ENCODE measurements at regions not wholly inside any gene's neighbourhood (a gene's known extent, or its start where the extent isn't known, plus 50 kb on each side); places are given as distances from the start of the nearest gene placed in this dataset.
"Not testable (repeated sequence)": the region's sequence is repeated elsewhere in the genome, so short reads cannot be mapped to it uniquely, and the experiment has no call there.

DNA sequence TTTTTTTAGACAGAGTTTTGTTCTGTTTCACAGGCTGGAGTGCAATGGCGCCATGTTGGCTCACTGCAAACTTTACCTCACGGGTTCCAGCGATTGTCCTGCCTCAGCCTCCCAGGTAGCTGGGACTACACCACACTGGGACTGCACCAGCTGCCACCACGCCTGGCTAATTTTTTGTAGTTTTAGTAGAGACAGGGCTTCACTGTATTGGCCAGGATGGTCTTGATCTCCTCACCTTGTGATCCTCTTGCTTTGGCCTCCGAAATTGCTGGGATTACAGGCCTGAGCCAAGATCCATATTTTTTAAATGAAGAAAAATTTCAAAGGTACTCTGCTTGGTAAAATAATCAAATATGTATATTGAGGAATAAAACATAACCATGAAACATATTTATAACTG, 195.8 kb upstream of the TPTE start:
- not testable (repeated sequence) for DNase-seq (ENCODE audit: low spot score)

DNA sequence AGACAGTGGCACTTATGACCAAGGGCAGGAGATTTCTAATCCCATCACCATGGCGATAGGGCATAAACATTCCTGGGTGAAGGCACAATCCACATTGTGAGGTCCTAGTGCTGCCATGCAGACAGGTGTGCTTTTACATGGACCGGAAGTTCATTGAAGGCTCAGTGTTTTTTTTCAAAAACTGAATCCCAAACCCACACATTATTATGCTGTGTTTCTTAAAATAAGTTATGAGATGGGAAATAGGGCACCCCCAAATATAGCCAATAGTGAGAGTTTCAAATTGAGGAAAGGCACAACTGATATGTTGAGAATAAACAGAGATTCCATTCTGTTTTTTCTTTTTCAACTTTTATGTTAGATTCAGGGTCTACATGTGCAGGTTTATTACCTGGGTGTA, 195.2 kb upstream of the TPTE start:
- DNase-seq (ENCODE audit: low spot score): not testable (repeated sequence)

DNA sequence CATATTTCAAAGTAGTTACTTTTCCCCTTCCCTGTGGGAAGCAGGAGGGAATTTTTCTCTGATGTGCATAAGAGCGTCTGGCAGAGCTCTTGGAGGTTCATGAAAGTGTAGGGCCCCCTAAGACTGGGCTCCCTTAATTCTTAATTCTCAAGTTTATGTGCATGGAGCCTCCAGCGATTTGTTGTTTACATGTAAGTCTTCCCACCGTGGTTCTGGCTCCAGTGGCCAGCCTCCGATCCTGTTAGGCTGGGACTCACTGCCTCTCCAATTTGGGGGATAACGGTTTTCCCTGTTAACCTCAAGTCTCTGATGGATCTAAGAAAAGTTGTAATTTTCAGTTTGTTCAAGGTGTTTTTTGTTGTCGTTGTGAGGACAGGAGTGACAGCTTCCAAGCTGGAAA, 192.7 kb upstream of the TPTE start:
- DNase-seq (ENCODE audit: low spot score): not testable (repeated sequence)

DNA sequence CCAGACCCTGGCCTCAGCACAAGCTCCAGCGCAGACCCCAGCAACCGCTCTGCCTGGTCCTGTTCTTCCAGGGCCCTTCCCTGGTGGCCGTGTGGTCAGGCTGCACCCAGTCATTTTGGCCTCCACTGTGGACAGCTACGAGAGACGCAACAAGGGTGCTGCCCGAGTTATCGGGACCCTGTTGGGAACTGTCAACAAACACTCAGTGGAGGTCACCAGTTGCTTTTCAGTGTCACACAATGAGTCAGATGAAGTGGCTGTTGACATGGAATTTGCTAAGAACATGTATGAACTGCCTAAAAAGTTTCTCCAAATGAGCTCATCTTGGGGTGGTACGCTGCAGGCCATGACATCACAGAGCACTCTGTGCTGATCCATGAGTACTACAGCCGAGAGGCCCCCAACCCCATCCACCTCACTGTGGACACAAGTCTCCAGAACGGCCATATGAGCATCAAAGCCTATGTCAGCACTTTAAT, 190.7 kb upstream of the TPTE start:
- not testable (repeated sequence) for DNase-seq (ENCODE audit: low spot score)

DNA sequence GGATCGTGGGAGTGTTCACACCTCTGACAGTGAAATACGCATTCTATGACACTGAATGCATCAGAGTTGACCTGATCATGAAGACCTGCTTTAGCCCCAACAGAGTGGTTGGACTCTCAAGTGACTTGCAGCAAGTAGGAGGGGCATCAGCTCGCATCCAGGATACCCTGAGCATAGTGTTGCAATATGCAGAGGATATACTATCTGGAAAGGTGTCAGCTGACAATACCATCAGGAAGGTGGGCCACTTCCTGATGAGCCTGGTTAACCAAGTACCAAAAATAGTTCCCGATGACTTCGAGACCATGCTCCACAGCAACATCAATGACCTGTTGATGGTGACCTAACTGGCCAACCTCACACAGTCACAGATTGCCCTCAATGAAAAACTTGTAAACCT, 190.2 kb upstream of the TPTE start:
- DNase-seq (ENCODE audit: low spot score): not testable (repeated sequence)

DNA sequence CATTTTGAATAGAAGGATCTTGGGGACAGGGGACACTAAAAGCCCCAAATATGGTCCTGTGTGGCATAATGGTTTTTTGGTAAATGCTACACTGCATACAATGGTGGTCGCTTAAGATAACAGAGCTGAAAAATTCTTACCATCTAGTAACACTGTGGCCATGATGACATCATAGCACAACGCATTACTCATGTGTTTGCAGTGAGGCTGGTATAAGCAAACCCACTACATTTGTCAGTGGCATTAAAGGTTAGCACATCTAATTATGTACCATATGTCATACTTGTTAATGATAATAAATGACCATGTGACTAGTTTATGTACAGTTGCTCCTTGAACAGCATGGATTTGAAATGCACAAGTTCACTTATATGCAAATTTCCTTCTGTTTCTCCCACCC, 188.4 kb upstream of the TPTE start:
- not testable (repeated sequence) for DNase-seq (ENCODE audit: low spot score)

DNA sequence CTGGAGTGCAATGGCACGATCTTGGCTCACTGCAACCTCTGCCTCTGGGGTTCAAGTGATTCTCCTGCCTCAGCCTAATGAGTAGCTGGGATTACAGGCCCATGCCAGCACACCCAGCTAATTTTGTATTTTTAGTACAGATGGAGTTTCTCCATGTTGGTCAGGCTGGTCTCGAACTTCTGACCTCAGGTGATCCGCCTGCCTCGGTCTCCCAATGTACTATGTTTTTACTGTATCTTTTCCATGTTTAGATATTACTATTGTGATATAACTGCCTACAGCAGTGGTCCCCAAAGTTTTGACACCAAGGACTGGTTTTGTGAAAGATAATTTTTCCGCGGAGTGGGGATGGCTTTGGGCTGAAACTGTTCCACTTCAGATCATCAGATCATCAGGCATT, 187.0 kb upstream of the TPTE start:
- not testable (repeated sequence) for DNase-seq (ENCODE audit: low spot score)

DNA sequence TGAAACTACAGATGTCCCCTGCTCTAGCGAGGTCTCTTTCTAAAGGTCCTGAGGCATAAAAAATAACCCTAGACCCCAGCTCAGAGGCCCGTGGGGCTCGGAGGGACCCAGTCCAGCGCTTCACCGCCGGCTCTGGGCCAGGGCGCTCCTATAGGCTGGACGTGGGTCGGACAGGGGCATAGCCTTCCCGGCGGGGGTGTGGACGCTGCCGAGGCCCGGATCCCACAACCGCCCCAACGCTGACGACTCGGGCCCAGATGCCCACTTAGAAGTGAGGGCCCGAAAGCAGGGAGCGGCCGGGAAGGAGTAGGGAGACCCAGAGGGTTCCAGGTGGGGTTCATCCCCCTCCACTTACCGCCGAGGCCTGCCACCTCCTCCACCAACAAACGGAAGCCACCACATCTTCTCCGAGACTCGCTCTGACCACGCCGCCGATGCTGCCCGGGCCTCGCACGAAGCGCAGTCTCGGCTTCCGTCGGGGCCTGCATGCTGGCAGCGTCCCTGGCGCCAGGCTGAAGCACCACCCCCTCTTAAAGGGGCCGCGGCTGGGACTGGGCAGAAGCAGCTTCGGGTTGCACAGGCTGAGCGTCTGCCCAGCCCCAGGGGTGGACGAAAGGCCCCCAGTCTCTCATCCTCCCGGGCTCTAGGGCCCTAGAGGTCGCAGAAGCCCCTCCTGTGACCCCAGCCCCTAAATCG, 179.0 kb upstream of the TPTE start:
- not testable (repeated sequence) for DNase-seq (ENCODE audit: low spot score)

DNA sequence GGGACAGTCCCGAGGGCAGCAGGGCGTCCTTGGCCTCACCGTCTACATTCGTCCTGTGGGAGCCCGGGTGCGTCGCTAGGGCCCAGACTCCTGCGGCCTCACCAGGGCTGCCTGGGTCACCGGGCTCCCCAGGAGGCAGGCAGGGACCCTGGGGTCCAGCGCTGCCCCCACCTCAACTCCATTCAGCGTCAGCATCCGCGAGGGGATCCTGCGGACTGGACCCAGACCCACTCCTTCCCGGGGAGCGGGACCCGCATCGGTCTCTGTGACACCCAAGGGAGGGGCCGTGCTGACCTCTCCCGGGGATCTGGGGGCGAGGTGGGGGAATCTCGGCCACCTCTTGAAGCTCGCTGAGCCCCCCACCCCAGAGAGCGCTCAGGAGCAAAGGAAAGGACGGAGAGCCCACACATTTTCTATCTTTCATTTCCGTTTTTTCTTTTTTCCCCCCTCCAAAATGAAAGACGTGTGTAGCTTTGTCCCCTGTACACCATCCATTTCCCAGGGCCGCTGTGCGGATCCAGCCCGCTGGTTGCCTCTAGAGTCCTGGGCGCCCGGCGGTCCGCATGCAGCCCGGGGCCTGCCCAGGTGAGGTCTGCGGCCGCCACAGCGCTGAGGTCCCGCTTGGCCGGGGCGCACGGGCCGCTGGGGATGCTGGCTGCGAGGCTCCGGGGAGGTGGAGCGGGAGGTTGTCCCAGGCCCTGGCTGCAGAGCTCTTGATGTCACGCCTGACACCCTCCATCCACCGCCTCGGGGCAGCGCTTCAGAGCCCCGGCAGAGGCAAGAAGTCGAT, 178.0 kb upstream of the TPTE start:
- not testable (repeated sequence) for DNase-seq (ENCODE audit: low spot score)

DNA sequence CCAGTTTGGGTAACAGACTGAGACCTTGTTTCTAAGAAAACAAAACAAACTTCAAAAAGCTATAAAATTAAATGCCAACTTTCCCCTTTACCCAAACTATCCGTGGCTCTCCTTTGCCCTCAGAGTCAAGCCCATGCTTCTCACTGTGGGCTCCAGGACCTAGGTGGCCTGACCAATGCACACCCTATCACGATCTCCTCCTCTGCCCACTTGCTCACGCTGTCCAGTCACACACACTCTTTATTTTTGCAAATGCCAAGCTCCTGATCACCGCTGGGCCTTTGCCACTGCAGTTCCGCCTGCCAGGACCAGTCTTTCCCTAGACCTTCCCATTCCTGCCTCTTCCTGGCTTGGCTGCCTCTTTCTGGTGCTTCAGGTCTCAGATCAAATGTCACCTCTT, 177.1 kb upstream of the TPTE start:
- not testable (repeated sequence) for DNase-seq (ENCODE audit: low spot score)

DNA sequence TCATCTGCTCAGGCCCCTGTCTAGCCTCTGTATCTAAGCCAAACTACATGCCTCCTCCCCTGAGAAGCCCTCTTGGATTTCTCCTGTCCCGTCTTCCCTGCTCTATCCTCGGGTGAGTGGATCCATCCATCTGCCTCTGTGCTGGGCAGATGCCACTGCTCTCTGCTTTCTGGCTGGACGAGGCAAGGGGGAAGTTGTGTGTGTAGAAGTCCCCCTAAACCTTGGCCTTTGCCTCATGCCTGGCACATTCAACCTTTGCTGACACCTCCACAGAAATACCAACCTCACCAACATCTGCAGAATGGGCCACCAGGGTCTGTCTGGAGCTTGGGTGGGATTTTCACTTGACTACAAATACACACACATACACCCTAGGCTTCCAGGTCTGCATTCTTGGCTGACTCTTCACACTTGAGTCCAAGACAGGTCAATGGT, 176.2 kb upstream of the TPTE start:
- DNase-seq (ENCODE audit: low spot score): not testable (repeated sequence)

DNA sequence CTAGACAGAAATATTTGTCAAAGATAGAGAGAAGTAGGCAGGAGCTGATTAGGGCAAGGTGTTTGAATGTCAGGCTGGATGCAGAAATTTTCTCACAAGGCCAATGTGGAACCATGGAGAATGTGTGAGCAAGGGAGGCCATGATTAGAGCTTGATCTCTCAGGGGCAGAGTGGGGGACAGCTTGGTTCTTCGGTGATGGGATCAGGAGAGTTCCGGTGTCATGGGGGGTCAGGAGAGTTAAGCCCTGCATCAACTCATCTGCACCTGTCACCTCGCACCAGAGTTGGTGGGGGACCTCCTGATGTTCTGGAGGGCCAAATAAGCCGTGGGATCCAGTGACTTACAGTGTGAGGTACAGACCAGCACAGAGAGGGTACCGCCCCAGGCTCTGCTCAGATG, 175.1 kb upstream of the TPTE start:
- not testable (repeated sequence) for DNase-seq (ENCODE audit: low spot score)

DNA sequence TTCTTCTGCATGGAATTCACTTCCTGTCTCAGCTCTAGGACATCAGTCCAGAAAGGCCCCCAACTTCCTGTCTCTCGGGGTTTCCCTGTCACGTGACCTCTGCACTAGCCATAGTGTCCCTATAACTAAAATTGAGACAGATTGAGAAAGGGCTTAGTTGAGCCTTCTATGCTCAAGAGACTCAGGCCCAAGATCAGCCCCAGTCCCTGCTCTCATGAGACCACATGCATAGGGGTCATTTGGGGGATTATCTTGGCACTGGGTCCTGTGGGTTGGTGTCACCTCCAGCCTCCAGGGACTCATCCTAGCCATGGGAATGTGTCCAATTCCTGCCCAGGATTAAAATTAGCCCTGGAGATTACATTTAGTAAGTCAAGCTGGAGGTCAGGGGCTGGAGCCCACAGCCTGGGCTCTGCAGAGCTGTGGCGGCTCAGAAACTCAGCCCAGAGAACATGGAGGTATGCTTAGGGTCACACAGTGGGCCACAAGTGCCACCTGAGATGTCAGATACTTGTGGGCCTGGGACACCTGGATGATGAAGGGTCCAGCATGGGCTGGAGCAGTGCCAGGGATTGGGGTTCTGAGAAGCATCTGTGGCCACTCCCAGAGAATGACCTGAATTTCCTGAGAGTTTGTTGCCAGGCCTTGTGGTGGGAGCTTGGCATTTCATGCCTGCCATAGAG, 174.3 kb upstream of the TPTE start:
- DNase-seq (ENCODE audit: low spot score): not testable (repeated sequence)

DNA sequence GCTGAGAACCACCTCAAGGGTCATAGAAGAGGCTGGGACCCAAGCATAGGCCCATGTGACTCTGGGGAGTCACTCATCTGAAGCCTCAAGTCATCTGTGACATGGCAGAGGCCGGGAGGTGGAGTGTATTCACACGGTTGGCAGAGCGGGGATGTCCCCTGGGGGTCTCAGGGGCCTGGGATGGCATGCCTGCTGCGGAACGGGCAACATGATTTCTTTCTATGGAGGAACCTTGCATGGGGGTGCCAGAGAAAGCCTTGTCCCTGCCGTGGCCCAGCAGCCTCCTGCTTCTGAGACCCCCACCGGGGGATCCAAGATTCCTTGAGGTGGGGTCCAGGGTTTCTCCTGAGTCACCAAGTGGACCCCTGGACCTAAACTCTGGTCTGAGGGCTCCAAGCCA, 173.7 kb upstream of the TPTE start:
- not testable (repeated sequence) for DNase-seq (ENCODE audit: low spot score)

DNA sequence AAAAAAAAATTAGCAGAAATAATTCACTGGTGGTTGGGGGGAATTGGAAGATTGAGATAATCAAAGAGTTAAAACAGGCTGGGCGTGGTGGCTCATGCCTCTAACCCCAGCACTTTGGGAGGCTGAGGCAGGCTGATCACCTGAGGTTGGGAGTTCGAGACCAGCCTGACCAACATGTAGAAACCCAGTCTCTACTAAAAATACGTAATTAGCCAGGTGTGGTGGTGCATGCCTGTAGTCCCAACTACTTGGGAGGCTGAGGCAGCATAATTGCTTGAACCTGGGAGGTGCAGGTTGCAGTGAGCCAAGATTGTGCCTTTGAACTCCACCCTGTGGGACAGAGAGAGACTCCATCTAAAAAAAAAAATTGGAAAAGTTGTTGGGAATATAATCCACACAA, 173.2 kb upstream of the TPTE start:
- not testable (repeated sequence) for DNase-seq (ENCODE audit: low spot score)

DNA sequence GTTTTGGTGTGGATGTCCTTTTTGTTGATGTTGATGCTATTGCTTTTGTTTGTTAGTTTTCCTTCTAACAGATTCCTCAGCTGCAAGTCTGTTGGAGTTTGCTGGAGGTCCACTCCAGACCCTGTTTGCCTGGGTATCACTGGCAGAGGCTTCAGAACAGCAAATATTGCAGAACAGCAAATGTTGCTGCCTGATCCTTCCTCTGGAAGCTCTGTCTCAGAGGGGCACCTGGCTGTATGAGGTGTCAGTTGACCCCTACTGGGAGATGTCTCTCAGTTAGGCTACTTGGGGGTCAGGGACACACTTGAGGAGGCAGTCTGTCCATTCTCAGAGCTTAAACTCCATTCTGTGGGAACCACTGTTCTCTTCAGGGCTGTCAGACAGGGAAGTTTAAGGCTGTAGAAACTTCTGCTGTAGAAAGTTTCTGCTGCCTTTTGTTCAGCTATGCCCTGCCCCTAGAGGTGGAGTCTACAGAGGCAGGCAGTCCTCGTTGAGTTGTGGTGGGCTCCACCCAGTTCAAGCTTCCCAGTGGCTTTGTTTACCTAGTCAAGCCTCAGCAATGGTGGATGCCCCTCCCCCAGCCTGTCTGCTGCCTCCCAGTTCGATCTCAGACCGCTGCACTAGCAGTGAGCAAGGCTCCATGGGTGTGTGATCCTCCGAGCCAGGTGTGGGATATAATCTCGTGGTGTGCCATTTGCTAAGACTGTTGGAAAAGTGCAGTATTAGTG, 166.4 kb upstream of the TPTE start:
- not testable (repeated sequence) for DNase-seq (ENCODE audit: low spot score)

DNA sequence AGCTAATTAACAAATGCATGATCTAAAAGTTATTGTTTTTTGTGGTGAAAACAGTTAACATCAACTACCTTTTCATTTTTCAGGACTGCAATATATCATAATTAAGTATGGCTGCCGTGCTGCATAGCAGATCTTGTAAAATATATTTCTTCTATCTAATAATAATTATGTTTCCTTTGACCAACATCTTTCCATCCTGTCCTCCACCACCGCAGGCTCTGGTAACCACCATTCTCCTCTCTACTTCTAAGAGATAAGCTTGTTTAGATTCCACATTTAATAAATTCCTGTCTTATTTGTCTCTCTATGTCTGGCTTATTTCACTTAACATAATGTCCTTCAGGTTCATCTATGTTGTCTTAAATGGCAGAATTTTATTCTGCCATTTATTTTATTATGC, 162.3 kb upstream of the TPTE start:
- DNase-seq (ENCODE audit: low spot score): not testable (repeated sequence)

DNA sequence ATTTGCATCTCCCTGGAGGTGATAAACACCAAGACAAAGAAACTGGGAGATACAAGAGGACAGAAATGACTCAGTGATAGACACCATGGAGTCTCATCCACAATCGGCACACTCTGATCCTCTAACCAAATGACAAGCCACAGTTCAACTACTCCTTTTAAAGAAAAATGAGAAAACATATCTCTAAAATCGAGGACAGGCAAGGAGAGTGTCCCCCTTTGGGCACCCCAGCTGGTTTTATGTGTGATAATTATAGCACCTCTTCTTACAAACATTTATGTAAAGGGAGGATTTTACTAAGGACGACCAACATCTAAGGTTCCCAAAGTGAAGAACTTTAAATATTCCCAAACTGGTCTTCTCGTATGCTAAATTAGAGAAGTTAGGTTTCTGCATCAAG, 161.5 kb upstream of the TPTE start:
- DNase-seq (ENCODE audit: low spot score): not testable (repeated sequence)

DNA sequence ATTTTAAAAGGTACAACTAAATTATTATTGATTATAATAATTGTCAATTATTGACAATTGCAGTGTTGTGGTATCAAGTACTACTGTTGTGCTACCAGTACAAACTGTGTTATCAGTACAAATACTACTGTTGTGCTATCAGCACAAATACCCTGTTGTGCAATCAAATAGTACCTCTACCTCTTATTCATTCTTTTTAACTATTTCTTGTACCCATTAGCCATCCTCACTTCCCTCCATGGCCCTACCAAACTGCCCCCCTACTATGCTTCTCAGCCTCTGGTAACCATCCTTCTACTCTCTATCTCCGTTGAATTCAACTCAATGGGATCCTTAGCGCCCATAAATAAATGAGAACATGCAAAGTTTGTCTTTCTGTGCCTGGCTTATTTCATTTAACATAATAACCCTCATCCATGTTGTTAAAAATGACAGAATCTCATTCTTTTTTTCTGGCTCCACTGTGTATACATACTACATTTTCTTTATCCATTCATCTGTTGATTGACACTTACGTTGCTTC, 160.1 kb upstream of the TPTE start:
- not testable (repeated sequence) for DNase-seq (ENCODE audit: low spot score)

DNA sequence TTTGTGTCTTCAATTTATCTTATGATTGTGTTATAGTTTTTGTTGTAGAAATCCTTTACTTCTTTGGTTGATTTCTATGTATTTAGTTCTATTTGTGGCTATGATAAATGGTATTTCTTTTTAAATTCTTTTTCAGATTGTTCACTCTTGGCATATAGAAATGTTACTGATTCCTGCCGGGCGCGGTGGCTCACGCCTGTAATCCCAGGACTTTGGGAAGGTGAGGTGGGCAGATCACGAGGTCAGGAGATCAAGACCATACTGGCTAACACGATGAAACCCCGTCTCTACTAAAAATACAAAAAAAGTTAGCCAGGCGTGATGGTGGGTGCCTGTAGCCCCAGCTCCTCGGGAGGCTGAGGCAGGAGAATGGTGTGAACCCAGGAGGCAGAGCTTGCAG, 158.6 kb upstream of the TPTE start:
- DNase-seq (ENCODE audit: low spot score): not testable (repeated sequence)

DNA sequence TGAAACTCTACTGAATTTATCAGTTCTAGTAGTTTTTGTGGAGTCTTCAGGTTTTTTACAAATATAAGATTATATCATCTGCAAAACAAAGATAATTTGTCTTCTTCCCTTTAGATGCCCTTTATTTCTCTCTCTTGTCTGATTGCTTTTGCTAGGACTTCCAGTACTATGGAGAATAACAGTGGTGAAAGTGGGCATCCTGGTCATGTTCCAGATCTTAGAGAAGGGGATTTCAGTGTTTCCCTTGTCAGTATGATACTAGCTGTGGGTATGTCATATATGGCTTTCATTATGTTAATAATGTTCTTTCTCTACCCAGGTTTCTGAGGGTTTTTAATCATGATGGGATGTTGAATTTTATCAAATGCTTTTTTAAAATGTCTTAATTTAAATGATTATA, 158.1 kb upstream of the TPTE start:
- not testable (repeated sequence) for DNase-seq (ENCODE audit: low spot score)

DNA sequence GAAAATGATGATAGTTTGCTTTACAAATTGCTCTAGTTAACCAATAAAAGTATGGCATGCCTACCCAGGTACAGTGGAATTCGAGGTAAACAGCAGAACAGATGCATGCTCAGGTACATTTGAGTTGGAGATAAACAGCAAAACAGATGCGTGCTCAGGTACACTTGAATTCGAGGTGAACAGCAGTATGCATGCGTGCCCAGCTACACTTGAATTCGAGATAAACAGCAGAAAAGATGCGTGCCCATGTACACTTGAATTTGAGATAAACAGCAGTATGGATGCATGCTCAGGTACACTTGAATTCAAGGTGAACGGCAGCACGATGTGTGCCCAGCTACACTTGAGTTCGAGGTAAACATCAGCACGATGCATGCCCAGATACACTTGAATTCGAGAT, 155.2 kb upstream of the TPTE start:
- DNase-seq (ENCODE audit: low spot score): not testable (repeated sequence)
